ENCODE measurements at regions not wholly inside any gene's neighbourhood (a gene's known extent, or its start where the extent isn't known, plus 50 kb on each side); places are given as distances from the start of the nearest gene placed in this dataset.

DNA sequence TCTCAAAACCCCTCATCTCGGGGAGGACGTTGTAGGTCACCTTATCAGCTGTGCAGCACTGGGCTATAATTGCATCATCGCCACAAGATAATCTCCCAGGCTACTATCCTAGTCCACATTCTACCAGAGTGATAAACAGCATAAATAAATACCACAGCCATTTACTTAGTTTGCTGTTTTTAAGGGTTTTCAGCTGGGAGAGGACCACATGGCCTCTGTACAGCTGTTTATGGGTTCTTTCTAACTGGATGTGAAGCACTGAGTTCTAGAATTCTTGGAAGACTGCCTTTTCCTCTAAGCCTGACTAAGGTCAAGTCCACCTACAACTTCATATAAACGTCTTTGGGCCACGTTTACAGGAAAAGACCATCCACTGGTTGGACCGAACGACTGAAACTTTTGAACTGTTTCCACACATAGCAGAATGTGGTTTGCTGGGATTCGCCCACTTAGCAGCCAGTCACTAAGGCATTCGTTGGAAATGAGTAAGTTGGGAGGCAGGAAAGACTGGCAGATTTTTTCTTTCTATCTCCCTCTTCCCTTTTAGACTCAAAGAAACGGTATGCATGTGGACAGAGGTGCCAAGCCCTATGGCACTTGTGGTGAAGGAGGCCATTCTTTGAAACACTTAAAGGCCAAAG, 752.5 kb upstream of the SGCG start:
- no peak for DNase-seq (ENCODE audit: low spot score)

DNA sequence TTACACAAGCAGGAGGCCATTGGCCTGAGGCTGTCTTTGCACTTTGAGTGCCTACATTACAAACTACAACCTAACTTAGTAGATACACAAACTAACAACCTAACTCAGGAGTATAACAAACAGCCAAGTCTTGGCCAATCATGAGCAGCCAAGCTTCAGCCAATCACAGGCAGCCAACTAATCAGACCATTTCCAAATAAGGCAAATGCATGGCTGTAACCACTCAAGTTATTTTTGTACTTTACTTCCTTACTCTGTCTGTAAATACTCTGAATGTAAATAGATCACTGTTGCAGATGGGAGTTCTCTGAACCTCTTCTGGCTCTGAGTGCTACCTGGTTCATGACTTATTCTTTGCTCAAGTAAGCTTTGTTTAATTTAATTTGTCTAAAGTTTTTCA, 748.1 kb upstream of the SGCG start:
- DNase-seq (ENCODE audit: low spot score): no peak

DNA sequence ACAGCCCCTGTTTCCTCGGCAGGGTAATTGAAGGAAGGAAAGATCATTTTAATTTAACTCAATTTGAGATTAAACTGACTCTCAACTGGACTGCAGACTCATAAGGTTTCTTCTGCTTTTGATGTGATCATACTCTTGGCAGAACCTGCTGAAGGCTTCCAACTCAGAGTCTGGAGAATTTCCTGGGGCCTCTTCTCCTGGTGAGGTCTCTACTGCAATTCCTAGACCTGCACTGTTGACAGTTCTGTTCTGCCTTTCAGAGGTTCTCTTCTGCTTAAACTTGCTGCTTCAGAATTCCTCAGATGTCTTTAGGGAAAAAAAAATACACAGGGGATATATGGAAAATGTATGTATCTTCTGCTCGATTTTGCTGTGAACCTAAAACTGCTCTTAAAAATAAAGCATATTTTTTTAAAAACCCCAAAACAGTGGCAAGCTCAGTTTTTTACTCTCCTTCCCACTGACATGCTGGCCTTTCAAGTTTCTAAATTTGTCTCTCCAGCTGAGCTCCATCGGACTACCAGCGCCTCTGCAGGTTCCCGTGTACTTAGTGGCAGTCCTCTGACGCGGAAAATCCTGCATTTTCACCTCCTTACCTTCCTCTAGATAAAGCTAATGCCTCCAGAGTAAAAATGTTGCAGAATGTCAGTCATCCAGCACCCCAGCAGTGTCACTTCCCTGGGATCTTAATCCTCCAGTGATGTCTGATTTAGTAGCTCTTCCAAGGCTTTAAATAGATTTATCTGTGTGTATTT, 733.5 kb upstream of the SGCG start:
- DNase-seq (ENCODE audit: low spot score): no peak

DNA sequence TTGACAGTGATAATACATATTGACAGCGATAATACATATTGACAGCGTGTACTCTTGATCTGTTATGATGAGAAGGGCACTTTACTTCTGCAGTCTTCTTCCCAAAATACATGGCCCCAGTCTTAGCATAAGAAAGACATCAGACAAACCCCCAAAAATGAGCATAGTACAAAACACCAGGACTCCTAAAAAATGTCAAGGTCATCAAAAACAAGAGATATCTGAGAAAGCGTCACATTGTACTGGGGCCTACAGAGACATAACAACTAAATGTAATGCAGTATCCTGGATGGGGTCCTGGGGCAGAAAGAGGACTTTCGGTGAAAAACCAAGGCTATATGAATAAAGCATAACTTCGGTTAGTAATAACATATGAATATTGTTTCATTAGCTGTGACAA, 731.5 kb upstream of the SGCG start:
- no peak for DNase-seq (ENCODE audit: low spot score)

DNA sequence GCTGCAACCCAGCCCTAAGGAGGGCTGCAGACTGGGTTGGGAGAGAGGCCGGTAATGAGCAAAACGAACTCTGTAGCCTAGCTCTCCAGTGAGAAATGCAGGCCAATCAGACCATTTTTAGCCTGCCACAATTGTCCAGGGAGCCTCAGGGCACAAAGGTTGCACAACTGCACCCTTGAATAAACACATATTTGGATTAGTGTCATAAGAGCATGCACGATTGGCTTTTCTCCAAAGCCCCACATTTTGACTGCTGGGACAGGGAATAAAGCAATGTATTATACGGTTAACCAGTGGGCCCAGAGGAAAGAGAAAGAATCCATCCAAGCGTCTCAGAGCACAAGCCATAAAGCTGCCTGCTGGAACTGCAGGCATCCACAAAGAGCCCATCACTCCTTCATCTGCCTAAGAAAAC, 729.4 kb upstream of the SGCG start:
- peak; percentile 9 for DNase-seq (ENCODE audit: low spot score)

DNA sequence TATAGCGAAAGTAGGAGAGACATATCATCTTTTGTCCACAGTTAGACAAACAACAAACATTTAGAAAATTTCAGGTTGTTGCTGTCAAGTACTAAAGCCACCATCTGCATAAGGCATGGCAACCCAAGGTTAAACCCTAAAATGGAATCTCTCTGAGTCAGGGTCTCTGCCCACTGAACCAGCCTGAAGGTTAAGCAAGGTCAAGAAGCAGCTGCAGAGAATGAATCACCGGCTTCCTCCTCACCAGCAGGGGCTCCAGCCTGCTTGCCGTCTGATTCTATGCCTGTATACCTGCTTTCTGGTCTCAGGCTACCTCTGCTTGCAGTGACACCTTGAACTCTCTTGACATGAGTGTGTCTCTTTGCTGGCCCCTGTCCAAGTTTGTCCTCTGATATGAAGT, 726.2 kb upstream of the SGCG start:
- no peak for DNase-seq (ENCODE audit: low spot score)

DNA sequence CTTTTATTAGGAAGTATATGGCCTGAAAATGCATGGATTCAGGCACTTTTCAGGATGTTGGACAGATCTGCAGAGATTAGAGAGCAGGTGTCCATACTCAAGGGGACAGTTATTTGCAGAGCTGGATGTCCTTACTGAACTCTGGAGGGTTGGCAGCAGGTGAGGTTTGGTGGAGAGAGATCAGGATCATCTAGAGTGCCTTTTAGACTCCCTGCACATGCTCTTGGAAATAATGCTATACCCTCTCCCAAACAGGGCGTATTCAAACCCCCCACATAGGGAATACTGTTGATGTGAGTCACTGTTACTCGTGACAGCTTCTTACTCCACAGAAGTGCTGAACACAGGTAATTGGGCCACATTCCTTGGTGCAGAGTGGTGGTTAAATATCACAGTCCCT, 725.7 kb upstream of the SGCG start:
- no peak for DNase-seq (ENCODE audit: low spot score)

DNA sequence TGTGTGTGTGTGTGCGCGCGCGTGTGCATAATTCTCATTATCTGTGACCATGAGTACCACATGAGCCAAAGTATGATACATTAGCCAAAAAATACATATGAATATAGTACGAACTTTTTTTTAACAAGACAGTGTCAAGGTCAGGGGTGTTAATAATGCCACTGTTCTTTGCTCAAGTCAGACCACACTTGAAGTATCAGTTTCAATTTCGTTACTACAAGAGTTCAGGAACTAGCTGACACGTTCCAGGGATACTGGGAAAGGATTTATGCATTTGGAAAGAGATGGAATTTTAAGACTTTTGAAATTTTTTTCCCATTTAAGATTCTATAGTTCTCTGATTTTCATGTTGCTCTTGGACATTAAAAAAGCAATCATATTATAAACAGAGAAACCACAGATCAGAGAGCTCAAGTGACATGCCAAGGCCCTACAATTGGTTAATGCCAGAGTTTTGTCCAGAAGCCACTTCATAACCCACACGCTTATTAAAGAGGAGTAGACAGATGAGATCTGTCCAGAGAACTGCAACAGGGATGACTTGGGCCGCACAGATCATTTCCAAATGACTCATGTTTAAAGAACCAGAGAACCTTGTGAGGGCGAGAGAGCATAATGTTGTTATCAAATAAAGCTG, 718.8 kb upstream of the SGCG start:
- DNase-seq (ENCODE audit: low spot score): no peak

DNA sequence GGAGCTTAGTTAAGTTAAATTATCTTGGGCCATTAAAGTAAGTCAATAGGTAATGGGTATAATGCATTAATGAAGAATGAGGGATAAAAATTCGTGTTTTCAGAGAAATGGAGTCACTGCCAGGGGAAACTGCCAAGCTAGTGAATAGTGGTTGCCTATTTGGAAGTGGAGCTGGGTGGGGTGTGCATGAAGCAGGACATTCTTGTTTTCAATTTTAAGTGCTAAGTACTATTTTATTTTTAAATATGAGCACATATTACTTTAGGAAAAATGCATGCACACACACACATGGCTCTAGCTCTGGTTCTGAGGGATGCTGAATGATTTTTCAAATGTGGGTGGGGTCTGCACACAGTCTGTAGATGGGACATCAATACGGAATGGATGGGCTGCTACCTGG, 717.7 kb upstream of the SGCG start:
- no peak for DNase-seq (ENCODE audit: low spot score)

DNA sequence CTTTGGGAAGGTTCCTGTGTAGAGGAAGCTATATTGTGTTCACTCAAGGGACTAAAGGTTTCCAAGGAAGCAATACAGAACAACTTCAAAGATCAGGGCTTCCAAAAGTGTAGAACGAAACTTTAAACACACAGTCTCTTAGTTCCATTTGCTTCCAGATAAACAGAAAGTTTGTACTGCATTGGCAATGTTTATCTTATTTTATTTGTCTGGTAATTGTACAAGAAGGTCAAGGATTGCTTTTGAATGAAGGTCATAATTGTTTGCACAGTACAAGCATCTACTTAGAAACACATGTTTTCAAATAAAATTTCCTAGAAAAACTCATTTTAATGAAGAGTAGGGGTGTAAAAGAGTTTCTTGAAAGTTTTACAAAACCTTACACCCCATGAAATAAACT, 712.7 kb upstream of the SGCG start:
- DNase-seq (ENCODE audit: low spot score): no peak

DNA sequence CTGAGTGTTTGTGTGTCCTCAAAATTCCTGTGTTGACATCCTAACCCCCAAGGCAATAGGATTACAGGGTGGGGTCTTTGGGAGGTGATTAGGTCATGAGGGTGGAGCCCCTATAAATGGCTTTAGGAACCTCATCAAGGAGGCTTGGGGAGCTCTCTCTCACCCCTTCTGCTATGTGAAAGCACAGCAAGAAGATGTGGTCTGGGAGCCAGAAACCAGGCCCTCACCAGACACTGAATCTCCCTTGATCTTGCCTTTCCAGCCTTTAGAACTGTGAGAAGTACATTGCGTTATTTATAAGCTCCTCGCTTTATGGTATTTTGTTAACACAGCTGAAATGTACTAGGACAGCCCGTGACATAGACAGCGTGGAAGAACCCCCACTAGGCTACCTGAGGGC, 712.0 kb upstream of the SGCG start:
- DNase-seq (ENCODE audit: low spot score): no peak

DNA sequence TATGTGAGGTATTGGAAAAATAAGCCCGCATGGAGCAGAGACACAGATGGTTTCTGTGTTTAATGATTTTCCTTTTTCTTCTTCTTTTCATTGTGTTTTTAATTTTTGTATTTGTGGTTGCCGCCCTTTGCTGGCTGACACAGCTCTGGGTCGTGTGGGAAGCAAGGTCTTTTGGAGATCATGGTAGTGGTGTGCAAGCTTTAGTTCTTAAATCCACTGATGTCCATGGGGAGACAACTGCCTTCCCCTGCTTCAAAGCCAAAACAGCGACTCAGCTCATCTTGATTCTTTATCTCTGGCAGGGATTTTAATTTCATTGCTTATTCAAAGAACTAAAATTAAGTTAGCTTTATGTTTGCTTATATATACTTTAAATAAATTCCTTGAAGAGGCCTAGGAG, 711.3 kb upstream of the SGCG start:
- DNase-seq (ENCODE audit: low spot score): no peak

DNA sequence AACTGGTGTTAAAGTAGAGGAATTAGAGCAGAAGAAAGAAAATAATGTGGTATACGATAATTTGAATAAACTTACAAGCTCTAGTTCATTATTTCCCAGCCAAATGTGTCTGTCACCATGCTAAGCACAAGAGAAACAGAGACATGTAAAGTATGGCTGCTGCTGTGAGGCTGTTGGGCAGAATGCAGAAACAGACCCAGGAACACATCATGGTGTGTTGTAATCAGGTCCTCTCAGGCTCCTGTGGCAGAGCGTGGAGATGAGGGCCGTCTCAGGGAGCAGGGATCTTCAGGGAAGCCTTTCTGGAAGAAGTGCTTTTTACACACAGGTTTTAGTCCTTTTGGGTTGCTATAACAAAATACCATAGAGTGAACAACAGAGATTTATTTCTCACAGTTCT, 710.7 kb upstream of the SGCG start:
- no peak for DNase-seq (ENCODE audit: low spot score)

DNA sequence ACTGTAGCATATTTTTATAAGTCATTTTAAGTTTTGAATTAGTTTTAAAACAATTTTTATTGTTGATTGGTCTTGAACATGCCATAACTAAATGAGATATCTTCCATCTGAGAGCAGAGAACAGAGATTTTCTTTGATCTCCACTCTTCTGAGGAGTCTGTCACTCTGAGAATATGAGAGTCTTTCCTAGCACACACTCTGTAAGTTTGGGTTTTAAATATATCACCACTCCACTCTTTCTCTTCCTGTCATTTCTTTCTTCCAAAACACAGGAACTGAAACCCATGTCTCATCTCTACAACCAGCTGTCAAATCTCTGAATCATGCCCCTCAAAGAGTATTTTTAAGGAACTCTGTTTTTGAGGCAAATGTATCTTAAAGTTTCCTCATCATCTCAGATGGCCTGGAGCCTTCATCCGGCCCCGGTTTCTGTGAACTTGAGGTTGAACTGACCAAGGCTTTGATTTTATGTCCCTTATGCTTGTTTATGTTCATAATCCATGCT, 698.2 kb upstream of the SGCG start:
- no peak for DNase-seq (ENCODE audit: low spot score)

DNA sequence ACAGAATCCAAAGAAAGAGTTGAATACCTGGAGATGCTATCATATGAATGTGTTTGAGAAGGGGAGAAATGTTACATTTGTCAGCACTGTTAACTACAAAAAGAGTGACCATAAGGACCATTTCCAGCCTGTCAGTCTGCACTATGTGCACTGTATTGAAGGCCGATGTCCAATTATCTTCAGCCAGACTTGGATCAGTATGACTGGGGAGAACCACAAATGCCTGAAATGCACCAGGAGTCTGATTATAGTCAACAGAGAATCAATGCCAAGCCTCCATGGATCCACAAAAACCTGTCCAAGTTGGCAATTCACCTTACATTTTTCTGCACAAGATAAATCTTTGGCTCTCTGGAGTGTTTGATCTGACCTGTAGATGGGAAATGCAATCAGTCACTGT, 697.5 kb upstream of the SGCG start:
- no peak for DNase-seq (ENCODE audit: low spot score)

DNA sequence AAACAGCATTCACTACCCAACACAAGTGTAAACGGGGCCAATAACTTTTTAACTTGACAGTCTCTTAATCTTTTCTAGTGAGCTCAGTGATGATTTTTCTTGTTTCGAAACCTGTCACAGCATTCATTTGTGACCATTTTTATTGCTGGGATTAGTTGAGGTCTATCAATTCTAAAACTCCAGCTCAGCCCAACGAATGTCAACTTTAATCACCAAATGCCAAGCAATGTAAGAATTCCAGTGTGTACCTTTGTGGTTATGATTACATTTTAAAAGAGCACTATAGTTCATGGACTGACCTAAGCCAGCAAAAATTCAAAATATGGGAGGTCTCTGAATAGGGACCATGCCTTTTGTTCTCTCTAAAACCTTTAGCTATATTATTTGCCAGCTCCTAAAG, 694.3 kb upstream of the SGCG start:
- no peak for DNase-seq (ENCODE audit: low spot score)

DNA sequence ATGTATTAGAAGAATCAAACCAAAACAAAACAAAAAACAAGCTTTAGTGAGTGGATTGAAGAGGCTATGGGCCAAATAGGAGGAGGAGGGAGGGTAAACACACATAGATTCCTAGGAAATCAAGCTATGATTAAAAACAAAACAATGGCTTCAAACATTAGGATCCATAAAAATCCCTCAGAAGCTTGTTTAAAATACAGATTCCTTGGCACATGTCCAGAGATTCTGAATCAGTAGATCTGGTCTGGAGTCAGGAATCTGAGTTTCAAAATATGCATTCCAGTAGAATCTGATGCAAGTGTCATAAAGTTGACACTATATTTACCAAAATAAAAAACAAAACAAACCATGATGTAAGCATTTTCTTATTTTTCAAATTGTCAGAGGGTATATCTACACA, 692.8 kb upstream of the SGCG start:
- no peak for DNase-seq (ENCODE audit: low spot score)

DNA sequence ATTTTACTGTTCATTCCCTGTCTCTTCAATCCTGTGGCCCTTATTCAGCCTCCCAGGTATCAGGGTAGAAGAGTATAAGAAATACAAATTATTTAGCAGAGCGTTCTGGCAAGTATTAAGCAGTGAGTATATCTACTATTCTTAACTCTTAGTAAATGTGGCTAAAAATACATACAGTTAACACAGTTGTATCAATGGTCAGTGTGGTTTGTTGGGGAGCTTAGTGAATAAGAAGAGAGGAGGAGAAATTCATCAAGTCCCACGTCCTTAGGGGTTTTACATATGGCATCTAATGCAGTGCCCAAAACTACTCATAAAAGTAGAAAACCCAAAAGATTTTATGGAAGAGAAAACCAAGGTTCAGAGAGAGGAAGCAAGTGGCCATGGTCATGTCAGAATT, 691.0 kb upstream of the SGCG start:
- DNase-seq (ENCODE audit: low spot score): no peak

DNA sequence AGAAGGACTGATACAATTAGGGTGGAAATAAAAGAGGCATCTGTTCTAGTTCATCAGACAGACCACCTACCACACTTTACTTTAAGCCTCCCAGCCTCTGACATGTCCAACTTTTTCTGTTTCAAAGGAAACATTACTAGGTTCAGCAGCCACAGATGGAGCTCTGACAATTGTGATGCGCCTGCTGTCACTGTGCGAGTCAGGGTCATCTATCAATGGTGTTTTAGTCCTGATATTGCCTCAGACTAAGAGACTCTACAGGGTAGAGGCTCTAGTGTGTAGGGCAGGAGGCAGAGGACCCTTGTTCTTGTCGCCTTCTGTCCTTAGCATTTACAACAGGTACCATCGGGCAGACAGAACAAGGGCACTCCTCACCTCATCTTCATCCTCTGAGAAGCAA, 685.0 kb upstream of the SGCG start:
- DNase-seq (ENCODE audit: low spot score): no peak

DNA sequence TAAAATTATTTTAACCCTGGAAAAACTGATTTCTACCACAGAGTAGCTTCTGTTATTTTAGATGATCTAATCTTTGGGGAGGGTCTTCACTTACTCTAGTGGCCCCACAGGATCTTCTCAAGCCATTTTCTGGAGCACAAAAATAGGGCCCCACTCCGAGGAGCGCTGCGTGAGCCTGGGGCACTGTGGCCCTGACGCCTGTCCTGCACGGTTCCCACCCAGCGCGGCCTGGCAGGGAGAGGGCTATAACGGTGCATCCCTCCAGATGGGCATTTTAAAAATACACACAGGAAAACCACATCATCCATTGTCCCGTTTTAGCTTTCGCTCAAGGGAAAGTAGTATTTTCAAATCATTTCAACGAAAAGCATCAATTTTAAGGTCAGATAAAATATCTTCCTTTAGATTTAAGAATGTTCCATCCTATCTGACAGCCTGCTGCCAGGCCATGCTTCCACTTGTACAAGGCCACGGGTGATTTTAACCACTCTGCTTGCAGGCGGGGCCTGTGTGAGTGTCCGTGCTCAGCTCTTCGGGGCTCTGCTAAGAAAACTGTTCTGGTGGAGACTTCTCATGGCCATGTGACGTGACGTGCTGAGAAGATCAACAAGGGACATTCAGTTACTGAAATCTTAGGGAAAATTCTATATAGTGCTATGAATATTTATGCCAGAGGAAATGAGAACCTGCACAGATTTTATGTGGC, 683.8 kb upstream of the SGCG start:
- no peak for DNase-seq (ENCODE audit: low spot score)

DNA sequence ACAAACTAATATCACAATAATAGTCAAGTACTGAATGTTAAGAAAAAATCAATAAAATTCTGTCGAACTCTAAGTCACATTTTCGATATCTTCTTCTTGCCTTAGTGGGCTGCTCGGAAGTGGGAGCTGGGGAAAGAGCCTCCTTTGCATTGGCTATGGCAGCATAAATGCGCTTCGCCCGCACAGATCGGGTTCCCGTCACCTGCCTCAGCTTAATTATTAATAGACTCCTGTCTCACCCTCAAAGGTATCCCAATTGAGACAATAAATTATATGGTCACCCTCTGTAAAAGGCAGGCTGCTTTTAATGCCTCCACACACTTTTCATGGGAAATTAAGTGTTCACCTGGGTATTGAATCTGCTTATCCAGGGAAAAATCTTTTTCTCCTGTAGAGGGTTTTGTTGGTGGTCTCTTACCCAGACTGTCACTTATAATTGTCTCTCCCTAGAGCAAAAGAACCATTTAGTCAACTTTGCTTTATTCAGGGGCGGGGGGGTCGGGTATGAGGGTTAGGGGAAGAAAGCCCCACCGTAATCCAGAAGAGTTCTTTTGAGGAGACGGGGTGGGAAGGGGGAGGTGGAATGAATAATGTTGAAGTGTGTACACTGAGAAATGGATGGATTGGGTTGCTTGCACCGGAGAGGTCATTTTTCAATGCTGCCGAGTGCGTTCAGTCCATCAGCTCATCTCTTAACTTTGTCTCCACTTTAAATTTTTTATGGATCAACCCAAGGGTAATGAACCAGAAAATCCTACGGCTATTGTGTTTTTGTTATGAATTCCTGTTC, 682.6 kb upstream of the SGCG start:
- DNase-seq (ENCODE audit: low spot score): no peak

DNA sequence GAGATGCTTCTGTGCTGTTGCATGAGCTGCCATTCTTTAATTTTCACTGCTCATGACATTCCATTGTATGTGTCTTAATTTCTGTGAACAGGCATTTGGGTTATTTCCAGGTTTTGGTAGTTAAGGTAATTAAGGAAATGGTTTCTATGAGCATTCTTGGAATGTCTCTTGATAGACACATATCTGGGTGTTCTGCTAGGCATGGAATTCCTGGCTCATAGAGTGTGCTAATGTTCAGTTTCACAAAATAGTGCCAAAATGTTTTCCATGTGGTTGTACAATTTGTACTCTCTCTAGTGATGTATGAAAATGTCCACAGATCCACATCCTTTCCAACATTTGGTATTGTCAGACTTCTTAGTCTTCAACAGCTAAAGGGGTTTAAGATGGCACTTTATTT, 680.9 kb upstream of the SGCG start:
- no peak for DNase-seq (ENCODE audit: low spot score)

Data from pons (tissue), 1 donor.